Cardiac fibroblast (primary cell): ENCODE measurements at regions not wholly inside any gene's neighbourhood (a gene's known extent, or its start where the extent isn't known, plus 50 kb on each side); places are given as distances from the start of the nearest gene placed in this dataset.

ENCODE experiments used
- DNase-seq, 2 donors: peaks; one replicate each; pipeline versions ENCODE4 v3.0.0 to v3.0.0-alpha.2; 2010; ENCODE audit warnings: low read depth in 2 of 2
- H3K4me3 ChIP-seq, 2 donors: replicated peaks in 1 of 2; 1 replicate in 1 of 2; 2 replicates in 1 of 2; pipeline ENCODE4 v1.5.1; 2011; ENCODE audit warnings: low read depth in 2 of 2, low read length in 2 of 2, mild to moderate bottlenecking in 2 of 2, moderate library complexity in 1 of 2
- CTCF ChIP-seq: IDR thresholded peaks from one replicate; pipeline ENCODE4 v1.5.1; 2011; ENCODE audit warnings: low read depth, mild to moderate bottlenecking, low read length, inconsistent platforms

- TF ChIP-seq CTCF, result no peak
- H3K4me3 ChIP-seq, result no peak overlapping the region
- no peak for DNase-seq
Observed at GRCh38 chr2:105464325-105464724, 65.5 kb upstream of the FHL2 start.

DNA sequence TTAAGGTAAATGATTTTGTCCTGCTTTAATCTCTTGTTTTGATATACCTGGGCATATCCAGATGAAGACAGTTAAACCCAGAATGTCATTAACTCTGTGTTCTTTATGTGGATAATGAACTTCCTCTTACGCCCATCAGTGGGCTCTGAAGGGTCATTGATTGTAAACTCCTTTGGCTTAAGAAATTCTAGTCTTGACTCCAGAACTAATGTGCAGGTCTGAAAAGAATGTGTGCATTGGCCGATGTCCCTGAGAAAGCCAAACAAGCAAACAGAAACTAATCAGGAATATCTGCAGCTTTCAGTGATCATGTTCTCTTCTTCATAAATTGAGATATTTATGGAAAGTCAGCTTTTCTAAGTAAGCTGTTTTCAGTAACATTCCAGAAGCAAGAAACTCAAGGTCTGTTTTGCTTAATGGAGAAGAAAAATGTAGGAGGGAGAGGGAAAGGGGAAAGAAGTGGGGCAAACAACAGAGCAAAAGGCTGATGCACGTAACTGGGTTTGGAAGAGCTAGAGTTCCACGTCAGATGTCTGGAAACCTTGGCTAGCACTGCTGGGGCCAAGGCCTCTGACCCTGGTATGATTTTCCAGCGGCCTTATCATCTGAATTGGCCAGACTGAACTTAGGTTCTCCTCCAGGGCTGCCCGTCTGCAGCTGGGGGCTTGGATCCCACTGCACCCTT is 61.3 kb upstream of the FHL2 start:
- no peak for DNase-seq
- no peak for TF ChIP-seq CTCF

DNA sequence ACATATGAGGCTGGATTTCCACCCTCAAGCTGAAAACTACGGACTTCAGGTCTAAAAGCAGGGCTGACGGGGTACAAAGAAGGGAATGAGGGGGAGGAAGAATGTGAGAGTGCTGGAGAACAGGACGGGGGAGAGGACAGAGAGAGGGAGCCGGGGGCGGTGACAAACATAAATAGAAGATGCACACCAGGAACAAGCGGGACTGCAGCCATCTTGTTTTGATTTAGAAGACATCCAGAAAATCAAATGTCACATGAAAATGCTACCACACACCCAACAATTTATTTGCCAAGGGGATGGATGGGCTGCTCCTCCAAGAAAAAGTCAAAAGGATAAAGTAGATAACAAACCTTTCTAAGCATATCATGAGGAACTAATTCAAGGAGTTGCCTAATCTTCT is 59.2 kb upstream of the FHL2 start:
- no peak for DNase-seq
- H3K4me3 ChIP-seq, result no peak overlapping the region
- no peak for TF ChIP-seq CTCF

More for the DNA sequence above, 61.3 kb upstream of the FHL2 start:
- no peak overlapping the region for H3K4me3 ChIP-seq

DNA sequence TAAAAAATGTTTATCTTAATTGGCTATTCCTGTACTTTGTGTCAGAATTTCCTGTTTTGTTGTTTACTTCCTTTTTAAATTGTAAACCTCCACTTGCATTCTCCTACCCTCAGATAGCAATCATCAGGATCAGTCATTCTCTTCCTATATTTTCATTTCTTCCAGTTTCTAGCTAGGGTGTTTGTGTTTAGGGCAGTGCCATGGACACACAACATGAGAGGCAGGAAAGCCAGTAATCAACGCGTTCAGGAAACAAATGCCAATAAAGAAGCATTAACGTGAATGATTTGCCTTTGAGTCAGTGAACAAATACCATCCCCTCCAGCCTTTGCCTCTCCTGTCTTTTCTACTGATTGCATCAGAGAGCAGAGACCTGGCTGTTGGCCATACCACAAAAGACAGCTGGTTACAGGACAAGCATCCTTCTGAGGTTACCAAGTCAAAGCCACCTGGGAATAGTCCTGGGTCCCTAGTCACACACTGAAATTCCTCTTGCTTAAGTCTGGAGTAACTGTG is 56.7 kb upstream of the FHL2 start:
- TF ChIP-seq CTCF, result no peak
- no peak overlapping the region for H3K4me3 ChIP-seq
- peak; percentile 88 to 99 for DNase-seq

GRCh38 chr2:105454801-105455485 is 56.1 kb upstream of the FHL2 start:
- peak; percentile 73 to 94 for DNase-seq
- TF ChIP-seq CTCF, result peak; percentile 69
- no peak overlapping the region for H3K4me3 ChIP-seq

- DNase-seq, result peak in 1 of 2 donors; percentile 15
- no peak for TF ChIP-seq CTCF
- H3K4me3 ChIP-seq, result no peak overlapping the region
Observed at GRCh38 chr2:105451571-105452166, 52.8 kb upstream of the FHL2 start.
